Epidermal melanocyte (primary cell): ENCODE measurements at regions not wholly inside any gene's neighbourhood (a gene's known extent, or its start where the extent isn't known, plus 50 kb on each side); places are given as distances from the start of the nearest gene placed in this dataset.
A peak's percentile ranks its signal among the peaks of the same experiment; 100 is the strongest.

ENCODE experiments used
- DNase-seq: peaks from one replicate; pipeline ENCODE4 v3.0.0; 2011; ENCODE audit warnings: low spot score; ENCODE audit not compliant: insufficient read length

DNA sequence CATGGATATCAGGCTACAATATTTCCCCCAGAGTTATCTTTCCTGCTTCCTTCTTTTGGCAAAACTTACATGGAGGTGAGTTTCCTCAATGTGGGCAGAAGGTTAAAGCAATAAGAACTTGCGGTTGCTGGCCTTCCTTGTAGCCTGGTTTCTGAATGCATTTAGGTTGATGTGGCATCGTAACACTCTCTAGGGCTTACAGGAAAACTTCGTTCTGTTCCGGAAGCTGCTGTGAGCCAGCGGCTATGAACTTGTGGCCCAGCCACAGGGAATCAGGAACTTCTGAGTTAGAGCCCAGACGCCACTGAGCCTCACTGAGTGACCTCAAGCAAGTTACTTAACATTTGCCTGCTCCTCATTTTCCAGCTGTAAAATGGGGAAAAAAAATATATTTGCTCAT, 623.4 kb upstream of the ADAMTS5 start:
- no peak for DNase-seq

DNA sequence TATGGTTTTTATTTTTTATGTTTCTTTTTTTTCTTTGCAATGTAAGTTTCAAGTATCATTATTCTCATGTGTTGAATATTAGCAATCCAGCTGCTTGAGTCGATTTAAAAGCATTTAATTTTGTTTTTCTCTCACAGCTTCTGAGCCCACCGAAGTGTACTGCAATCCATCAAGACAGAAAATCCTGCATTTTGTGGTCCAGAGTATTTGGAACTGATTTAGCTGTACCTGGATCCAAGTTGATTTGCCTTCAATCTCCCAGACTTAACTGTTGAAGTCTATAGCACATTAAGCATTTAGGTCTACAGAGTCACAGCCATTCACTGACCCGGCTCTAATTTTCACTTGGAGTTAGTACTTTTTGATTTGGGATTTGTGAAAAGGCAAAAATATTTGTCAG, 622.9 kb upstream of the ADAMTS5 start:
- no peak for DNase-seq

DNA sequence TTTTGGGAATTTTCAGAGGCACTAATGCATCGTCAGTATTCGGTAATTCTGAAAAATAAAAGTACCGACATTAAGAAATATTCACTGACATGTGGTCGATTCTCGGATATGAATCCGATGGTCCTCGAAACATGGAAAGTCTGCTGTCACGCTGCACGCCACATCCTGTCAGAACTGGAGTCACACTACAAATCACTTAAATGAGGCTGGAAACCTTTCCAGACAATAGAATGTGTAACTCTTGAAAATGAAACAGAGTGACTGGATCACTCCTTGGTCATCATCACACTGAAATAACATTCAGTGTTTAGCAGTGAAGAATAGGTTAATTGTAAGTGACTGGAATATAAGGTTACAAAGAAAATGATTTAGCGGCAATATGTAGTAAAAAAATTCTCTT, 620.1 kb upstream of the ADAMTS5 start:
- no peak for DNase-seq

DNA sequence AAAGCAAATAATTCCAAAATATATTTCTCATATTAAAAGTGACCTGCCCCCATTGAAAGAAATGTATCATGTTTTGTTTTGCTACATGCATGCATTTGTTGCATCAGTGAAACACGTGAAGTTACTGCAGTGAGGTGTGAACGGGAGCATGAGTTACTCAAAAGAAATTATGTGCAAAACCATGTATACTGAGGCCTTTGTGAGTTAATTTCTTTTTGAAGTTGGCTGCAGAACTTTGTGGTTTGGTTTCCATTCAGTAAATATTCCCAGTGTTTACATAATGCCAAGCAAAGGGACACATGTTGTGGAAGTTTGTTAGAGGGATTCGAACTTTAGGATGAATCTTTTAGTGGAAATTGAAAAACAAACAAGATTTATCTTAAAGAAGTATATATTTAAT, 619.4 kb upstream of the ADAMTS5 start:
- no peak for DNase-seq

DNA sequence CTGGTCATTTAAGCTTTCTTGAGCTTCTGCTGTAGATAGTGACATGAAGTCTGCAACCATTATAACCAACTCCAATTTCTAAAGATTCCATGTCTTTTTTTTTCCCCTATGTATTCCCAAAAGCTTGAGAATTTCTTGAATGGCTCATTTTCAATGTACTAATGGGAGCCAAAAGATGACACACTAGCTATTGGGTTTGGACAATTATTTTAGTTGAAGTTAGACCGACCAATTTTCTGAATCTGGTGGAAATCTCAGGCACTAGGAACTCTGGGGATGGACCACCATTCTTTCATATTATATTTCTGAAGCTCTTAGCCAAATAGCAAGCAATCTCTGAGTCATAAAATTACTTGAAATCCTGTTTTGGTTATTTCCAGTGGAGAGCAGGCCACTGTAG, 617.4 kb upstream of the ADAMTS5 start:
- no peak for DNase-seq

DNA sequence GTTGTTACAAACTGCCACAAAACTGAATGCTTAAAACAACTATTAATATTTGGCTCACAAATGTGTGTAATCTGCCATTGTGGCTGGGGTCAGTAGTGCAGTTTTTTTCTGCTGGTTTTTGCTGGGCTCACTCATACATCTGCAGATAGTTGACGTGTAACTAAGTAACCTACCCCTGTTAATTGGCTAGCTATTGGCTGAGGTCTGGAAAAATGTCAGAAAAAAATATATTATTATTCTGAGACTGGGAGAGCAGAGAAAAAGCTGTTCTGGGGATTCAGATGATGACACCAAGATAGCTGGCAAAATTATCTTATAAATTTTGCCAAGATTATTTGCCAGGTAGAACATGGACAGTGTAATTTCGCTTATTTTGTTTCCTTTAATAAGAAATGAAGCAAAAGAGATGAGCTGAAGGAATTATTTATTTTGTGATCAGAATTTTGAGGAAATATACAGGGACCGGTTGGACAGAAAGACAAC, 616.1 kb upstream of the ADAMTS5 start:
- no peak for DNase-seq

DNA sequence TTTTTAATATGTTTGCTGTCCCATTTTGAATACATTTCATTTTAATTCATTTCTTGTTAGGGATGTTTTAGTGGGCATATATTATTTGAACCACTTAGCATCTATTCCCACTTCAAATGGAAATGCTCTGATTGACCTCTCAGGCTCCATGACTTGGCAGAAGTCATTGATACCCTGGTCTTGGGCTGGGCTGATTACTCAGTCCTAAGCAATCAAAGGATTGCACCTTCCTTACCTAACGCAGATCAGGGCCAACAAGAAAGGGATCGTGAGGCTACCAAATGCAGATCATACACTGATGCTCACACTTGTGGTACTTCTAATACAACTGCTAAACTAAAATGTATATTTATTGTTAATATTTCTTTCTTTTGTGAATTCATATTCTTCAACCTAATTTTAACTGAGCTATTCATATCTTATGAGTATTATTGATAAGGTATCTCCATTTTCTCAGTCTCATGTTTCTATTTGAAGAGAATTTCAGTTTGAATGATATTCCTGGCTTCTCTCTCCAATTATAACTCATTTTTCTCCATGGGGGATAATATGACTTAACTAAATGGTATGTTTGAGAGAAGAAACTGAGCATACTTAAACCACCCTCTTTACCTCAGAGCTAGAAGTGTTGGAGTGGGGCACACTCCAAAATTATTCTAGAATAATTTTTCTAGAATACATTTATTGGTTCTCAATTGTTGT, 615.5 kb upstream of the ADAMTS5 start:
- DNase-seq: no peak

DNA sequence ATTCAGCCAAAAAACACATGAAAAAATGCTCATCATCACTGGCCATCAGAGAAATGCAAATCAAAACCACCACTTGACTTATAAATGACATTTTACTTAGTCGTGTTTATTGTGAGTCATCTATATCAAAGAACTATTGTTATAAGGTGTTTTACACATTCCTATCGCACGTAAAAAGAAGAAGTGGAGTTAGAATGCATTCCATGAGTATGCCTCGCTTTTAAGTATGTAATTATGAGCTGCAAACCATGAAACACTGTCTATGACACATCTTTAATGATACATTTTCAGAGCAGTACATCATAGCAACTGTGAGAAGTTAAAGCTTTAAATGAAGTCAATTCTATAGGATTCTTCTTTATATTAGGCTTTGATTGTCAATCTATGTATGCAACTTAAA, 614.3 kb upstream of the ADAMTS5 start:
- no peak for DNase-seq

DNA sequence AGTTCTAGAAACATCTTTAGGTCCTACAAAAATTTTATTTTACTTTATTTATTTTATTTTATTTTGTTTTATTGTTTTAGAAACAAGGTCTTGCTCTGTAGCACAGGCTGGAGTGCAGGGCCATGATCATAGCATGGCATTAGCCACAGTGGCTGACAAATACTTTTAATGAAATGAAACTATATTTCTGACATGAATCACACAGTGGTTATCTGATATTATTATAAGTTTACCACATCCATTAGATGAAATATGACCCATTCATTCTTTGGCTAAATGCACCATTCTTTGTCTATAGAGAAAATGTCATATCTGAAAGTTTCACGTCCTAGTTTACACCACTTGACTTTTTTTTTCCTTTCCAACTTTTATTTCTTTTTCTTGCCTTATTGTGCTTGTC, 613.4 kb upstream of the ADAMTS5 start:
- DNase-seq: no peak

DNA sequence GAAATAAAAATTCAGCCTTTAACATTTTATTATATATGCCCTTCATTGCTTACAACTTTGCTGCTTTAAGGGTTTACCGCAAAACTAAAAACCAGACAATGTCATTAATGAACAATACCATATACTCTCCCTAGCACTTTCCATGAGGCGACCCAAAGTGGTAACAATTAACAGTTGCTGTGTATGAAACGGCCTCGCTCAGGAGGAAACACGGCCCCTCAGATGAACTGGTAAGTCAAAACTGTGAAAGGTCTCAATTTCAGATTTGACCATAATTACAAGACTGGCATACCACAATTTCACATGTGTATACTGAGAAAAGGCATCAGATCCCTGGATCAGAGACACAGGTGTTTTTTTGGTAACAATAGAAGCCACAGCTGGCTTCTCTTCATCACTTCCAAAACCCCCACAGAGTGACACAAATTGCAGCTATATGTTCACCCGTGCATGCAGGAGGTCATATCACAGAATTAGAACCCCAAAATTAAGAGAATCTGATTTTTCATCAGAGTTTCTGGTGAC, 611.9 kb upstream of the ADAMTS5 start:
- no peak for DNase-seq

DNA sequence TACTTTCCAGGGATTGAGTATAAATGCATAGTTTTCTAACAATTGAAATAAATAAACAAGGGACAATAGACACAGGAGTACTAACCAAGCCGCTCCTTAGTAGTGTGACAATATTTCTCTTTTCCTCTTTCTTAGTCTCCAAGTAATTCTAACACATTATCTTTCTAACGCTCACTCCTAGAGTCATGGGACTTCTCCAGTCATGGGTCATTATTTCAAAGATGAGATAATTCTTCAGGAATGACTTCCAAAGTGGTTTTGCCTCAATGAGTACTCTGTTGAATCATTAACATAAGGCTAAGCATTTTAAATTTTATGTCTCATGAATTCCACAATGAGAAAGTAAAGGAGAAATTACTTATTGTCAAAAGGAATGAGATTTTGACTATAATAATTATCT, 605.8 kb upstream of the ADAMTS5 start:
- no peak for DNase-seq

DNA sequence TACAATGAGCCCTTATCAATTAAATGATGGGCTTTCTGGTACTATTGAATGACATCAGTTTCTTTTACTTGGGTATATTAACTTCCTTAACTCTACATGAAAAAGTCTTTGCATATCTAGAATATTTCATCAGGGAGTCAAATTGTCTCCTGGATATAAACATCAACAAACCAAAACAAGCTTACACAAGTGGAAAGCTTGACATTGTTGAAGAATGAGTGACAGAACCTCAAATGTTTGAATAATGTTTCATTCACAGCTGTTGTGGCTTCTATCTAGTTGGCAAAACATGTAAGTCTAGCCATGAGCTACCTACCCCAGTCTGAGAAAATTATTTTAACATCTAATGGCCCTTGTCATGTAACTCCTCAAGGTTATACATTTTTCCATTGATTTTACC, 604.8 kb upstream of the ADAMTS5 start:
- no peak for DNase-seq

DNA sequence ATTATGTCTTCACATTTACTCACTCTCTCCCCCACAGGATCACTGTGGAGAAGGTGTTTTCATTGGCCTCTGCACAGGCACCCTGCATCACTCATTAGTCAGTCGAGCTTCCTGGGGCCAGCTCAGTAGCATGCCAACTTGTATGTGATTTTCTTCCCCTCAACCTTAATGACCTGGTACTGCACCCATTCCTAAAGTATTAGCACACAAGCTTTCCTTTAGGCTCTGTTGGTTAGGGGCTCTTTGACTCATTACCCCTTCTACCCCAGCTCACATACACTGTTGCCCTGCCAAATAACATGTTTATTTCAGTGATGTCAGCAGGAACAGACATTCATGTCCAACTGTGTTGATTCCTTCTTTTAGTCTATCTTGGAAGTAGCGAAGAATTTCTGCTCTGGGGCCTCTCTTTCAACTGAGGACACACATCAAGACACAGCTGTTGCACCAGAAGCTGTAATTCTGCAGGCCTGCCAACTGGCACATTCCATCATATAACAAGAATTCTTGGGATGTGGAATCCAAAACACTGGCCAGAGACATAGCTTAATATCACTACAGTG, 603.5 kb upstream of the ADAMTS5 start:
- no peak for DNase-seq

DNA sequence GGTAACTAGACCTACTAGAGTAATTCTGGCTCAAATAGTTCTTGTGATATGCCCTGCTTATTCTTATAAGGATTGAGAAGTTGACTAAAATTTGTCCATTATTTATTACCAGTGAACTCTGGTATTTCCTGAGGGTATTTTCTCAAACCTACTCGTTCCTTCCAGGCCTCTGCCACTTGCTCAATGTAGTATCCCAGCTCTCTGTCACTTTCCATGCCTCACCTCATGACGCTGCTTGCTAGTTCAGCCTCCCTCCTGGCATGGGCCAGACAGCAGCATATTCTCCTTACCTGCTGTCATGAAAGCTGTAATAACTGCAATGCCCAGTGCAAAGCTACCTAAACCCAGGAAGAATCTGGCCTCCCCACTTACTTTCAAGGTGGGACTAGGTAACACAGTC, 602.9 kb upstream of the ADAMTS5 start:
- DNase-seq: no peak

DNA sequence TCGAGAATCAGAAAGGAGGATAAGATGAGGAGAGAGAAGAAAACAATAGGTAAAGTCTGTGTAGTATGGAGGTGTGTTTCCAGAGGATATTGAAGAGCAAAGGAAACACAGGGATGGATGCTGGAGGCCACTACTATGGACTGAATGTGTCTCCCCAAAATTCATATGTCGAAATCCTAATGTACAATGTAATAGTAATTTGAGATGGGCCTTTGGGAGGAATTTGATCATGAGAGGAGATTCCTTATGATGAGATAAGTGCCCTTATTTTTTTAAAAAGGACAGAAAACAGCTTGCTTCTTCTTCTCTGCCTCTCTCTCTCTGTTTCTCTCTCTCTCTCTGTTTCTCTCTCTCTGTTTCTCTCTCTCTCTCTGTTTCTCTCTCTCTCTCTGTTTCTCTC, 602.2 kb upstream of the ADAMTS5 start:
- DNase-seq: no peak

DNA sequence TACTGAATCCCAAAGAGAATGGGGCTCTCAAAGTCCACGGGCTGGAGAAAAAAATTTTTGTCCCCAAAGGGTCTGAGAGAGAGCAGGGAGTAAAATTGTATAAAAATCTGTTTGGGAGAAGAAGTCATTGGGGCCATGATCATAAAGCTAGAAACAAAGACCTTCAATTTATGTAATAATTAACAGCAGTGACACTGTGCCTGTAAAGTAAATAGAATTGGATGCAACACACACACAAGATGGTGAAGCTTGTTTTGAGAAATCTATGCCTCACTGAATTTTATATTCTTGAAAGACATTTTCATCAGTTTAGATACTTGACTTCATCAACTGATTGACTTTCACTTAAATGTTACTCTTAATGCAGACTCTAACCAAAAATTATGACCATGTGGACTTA, 600.5 kb upstream of the ADAMTS5 start:
- DNase-seq: no peak

DNA sequence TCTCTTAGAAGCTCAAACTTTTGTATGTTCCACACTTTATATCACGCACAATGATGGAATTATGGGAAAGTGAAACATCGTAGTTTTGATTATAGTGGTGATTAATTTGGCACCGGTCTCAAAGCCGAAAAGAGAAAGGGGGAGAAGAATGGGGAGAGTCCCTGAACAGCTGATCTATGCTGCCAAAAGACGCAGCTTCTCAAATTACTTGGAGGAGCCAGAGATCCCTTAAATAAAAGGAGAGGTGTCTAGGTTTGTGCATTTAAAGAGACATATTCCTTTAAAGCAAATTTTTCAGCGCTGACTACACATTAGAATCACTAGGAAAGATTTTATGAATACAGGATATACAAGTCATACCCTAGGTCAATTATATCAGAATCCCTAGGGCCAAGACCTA, 599.6 kb upstream of the ADAMTS5 start:
- no peak for DNase-seq

DNA sequence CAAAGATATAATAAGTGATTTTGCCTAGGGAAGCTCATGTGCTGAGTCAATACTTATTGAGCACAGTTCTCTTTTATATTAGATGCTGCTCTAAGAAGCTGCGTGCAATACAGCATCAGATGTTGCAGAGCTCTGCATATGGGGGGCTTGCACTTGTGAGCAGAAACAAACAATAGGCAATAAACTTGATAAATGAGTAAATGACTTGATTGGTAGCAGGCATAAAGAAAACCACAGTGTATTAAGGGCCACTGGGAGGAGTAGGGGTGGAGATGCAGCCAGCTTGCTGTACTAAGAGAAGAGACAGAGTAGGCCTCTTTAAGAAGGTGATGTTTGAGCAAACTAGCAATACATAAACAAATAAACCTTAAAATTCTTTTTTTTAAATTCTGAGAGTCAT, 598.5 kb upstream of the ADAMTS5 start:
- no peak for DNase-seq

DNA sequence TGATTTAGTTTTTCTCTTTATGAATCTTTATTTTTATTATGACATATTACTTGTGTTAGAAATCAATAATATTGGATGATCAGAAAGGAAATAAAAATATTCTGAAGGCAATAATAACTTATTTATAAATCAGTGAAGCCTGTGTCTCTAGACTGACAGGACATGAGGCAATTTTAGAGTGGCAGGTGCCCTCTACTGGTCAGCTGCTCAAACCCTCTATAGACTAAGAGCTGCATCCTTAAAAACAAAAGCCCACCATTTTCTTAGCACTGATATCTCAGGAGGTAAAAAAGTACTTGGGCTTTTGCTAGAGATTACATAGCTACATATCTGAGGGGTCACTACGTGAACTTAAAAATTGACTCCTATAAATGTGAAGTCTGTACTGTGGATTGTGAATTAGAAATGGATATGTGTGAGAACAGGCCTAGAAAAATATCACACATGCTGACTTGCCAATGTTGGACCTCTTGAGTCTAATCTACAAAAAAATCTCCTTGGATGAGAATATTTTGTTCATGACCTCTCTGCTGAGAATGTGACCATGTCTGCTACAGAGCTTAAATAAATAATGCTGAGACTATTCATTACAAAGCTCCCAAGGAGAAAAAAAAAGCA, 597.9 kb upstream of the ADAMTS5 start:
- peak; percentile 46 for DNase-seq

DNA sequence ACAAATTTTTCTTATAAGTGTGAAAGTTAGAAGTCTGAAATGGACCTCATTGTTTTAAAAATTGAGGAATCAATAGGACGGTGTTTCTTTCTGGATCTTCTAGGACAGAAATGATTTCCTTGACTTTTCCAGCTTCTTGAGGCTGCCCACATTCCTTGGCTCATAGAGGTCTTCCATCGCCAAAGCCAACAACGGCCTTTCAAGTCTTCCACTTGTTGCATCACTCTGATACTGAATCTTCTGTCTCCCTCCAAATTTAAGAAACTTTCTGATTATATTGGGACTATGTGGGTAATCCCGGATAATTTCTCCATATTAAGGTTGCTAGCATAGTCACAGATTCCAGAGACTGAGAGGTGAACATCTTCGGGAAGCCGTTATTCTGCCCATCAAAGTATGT, 595.4 kb upstream of the ADAMTS5 start:
- no peak for DNase-seq

DNA sequence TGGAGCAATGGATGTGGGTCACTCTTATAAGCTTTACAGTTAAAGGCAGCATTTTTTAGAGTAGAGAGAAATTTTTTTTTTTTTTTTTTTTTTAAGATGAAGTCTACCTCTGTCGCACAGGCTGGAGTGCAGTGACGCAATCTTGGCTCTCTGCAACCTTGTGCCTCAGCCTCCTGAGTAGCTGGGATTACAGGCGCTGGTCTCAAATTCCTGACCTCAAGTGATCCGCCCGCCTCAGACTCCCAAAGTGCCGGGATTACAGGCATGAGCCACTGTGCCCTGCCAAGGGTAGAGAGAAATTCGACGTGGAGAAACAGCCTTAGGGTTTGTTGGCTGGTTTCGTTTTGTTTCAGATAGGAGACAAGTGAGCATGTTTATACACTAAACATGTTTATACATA, 594.2 kb upstream of the ADAMTS5 start:
- DNase-seq: no peak

DNA sequence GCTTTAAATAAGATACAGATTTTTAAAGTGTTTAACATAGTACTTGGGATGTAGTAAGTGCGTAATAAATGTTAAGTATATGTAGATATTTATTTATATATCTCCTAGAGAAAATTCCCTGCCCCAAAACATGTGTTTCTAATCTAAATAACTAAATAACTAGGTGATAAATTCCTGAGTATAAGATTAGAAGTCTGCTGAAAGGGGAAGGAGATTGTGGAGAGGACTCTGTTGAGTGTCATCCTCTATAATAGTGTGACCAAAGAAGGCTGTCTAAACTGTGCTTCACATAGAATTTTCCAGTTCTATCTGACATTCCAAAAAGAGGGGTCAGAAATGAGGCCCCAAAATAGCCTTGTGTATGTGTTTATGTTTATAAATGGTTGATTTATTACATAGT, 590.5 kb upstream of the ADAMTS5 start:
- no peak for DNase-seq

DNA sequence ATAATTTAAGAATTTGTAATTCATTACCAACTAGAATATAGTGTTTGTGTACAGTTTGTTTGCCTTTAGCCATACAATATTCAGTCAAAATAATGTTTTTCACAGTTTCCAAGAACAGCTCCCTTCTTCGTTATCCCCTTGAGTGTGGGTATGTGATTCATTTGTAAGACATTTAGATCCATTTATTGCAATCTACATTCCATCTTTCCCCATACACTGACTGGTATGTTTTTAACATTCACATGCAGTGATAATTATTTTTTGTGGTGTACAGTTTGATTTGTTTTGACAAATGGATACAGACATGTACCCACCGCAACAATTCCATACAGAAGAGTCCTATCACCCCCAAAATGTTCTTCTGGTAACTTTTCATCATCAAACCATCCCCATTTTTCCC, 589.1 kb upstream of the ADAMTS5 start:
- no peak for DNase-seq
